ENCODE measurements at regions not wholly inside any gene's neighbourhood (a gene's known extent, or its start where the extent isn't known, plus 50 kb on each side); places are given as distances from the start of the nearest gene placed in this dataset.

- no peaks in the 10 kb centered on the region for H3K27me3 Mint-ChIP-seq (ENCODE audit: insufficient read depth)
- no peak for TF ChIP-seq CTCF (IDR thresholded peaks at IDR 0.05)
- no peaks in the 10 kb centered on the region; the same call in 1 of the 2 replicates for H3K36me3 Mint-ChIP-seq (ENCODE audit: low read depth)
- no peak for DNase-seq
- no peak overlapping the region for H3K4me3 Mint-ChIP-seq
- no peaks in the 10 kb centered on the region for H3K4me1 Mint-ChIP-seq (ENCODE audit: low read depth)
- no peak overlapping the region for H3K27ac Mint-ChIP-seq
- H3K9me3 Mint-ChIP-seq = peaks cover 54% of the 10 kb centered on the region
Observed at GRCh38 chr3:140821493-140821892, 120.1 kb upstream of the SLC25A36 start.

- Mint-ChIP-seq H3K27me3 (ENCODE audit: insufficient read depth) (no peaks in the 10 kb centered on the region; the same call in 1 of the 2 replicates), H3K9me3 (peaks cover 54% of the 10 kb centered on the region), H3K36me3 (ENCODE audit: low read depth) (no peaks in the 10 kb centered on the region; the same call in 1 of the 2 replicates), H3K27ac (no peak overlapping the region), H3K4me1 (ENCODE audit: low read depth) (no peaks in the 10 kb centered on the region), H3K4me3 (no peak overlapping the region)
- no peak for DNase-seq
- TF ChIP-seq CTCF (IDR thresholded peaks at IDR 0.05) = no peak
Observed at GRCh38 chr3:140822401-140823047, 119.1 kb upstream of the SLC25A36 start.

GRCh38 chr3:140823106-140823505 lies 118.5 kb upstream of the SLC25A36 start:
- no peaks in the 10 kb centered on the region; the same call in 1 of the 2 replicates for H3K36me3 Mint-ChIP-seq (ENCODE audit: low read depth)
- no peaks in the 10 kb centered on the region; the same call in 1 of the 2 replicates for H3K27me3 Mint-ChIP-seq (ENCODE audit: insufficient read depth)
- TF ChIP-seq CTCF (IDR thresholded peaks at IDR 0.05) = no peak
- H3K4me3 Mint-ChIP-seq = no peak overlapping the region
- no peaks in the 10 kb centered on the region for H3K4me1 Mint-ChIP-seq (ENCODE audit: low read depth)
- no peak overlapping the region for H3K27ac Mint-ChIP-seq
- no peak for DNase-seq
- H3K9me3 Mint-ChIP-seq = peaks cover 54% of the 10 kb centered on the region

- Mint-ChIP-seq H3K36me3 (ENCODE audit: low read depth) (no peaks in the 10 kb centered on the region), H3K27ac (no peak overlapping the region), H3K27me3 (ENCODE audit: insufficient read depth) (no peaks in the 10 kb centered on the region; the same call in 1 of the 2 replicates), H3K4me3 (no peak overlapping the region), H3K4me1 (ENCODE audit: low read depth) (no peaks in the 10 kb centered on the region), H3K9me3 (peaks cover 28% of the 10 kb centered on the region)
- no peak for DNase-seq
- no peak for TF ChIP-seq CTCF (IDR thresholded peaks at IDR 0.05)
Observed at GRCh38 chr3:140827894-140828293, 113.7 kb upstream of the SLC25A36 start.

GRCh38 chr3:140828585-140828984 lies 113.1 kb upstream of the SLC25A36 start:
- H3K9me3 Mint-ChIP-seq = peaks cover 24% of the 10 kb centered on the region
- H3K36me3 Mint-ChIP-seq (ENCODE audit: low read depth) = no peaks in the 10 kb centered on the region
- TF ChIP-seq CTCF (IDR thresholded peaks at IDR 0.05) = no peak
- H3K27ac Mint-ChIP-seq = no peak overlapping the region
- no peak overlapping the region for H3K4me3 Mint-ChIP-seq
- no peaks in the 10 kb centered on the region for H3K4me1 Mint-ChIP-seq (ENCODE audit: low read depth)
- no peaks in the 10 kb centered on the region; the same call in 1 of the 2 replicates for H3K27me3 Mint-ChIP-seq (ENCODE audit: insufficient read depth)
- no peak for DNase-seq
